VCaP (cell line): ENCODE measurements at regions not wholly inside any gene's neighbourhood (a gene's known extent, or its start where the extent isn't known, plus 50 kb on each side); places are given as distances from the start of the nearest gene placed in this dataset.

Experiments used
- H3K27ac ChIP-seq: fragments of 450-650 bp; 2 replicates; pipeline ENCODE4 v1.5.1; 2017
- CTCF ChIP-seq: fragments of 450-650 bp; conservative IDR thresholded peaks from 2 replicates; pipeline ENCODE4 v1.5.1; 2017; ENCODE audit warnings: mild to moderate bottlenecking, moderate library complexity

GRCh38 chr6:7050872-7051779 lies 56.6 kb upstream of the RREB1 start:
- no peak for TF ChIP-seq CTCF
- peak overlapping the region; percentile 51 for H3K27ac ChIP-seq

GRCh38 chr6:7051780-7052442 lies 55.9 kb upstream of the RREB1 start:
- H3K27ac ChIP-seq = peak overlapping the region; percentile 51
- TF ChIP-seq CTCF = no peak

GRCh38 chr6:7052443-7053011 lies 55.2 kb upstream of the RREB1 start:
- H3K27ac ChIP-seq = no peak overlapping the region

GRCh38 chr6:7053125-7053774 lies 54.5 kb upstream of the RREB1 start:
- no peak overlapping the region for H3K27ac ChIP-seq
- TF ChIP-seq CTCF = no peak

More at GRCh38 chr6:7052443-7053011, 55.2 kb upstream of the RREB1 start:
- TF ChIP-seq CTCF = no peak
